ENCODE measurements at regions not wholly inside any gene's neighbourhood (a gene's known extent, or its start where the extent isn't known, plus 50 kb on each side); places are given as distances from the start of the nearest gene placed in this dataset.

DNA sequence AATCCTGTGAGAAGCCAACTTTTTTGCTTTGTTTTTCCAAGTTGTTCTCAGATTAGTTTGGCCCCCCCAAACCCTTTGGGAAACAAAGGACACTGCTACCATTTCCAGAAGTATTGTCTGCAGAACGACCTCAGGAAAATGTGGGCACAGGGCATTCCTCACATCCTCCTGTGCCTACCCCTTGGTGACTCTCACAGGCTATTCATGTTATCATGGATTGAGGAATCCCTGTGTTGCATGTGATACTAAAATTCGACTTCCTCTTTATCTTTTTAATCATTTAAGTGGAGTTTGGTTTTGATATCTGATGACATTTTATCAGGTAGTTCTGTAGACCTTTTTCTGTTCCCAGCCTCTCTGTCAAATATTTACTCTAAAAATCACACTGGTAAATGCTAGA lies 184.5 kb downstream of the FASLG start:
- no peak for TF ChIP-seq POLR2A (IDR thresholded peaks at IDR 0.05)
- TF ChIP-seq, protein P1, sequence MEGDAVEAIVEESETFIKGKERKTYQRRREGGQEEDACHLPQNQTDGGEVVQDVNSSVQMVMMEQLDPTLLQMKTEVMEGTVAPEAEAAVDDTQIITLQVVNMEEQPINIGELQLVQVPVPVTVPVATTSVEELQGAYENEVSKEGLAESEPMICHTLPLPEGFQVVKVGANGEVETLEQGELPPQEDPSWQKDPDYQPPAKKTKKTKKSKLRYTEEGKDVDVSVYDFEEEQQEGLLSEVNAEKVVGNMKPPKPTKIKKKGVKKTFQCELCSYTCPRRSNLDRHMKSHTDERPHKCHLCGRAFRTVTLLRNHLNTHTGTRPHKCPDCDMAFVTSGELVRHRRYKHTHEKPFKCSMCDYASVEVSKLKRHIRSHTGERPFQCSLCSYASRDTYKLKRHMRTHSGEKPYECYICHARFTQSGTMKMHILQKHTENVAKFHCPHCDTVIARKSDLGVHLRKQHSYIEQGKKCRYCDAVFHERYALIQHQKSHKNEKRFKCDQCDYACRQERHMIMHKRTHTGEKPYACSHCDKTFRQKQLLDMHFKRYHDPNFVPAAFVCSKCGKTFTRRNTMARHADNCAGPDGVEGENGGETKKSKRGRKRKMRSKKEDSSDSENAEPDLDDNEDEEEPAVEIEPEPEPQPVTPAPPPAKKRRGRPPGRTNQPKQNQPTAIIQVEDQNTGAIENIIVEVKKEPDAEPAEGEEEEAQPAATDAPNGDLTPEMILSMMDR (IDR thresholded peaks at IDR 0.05): no peak

Data from uterus (tissue), 2 donors.